ENCODE measurements at regions not wholly inside any gene's neighbourhood (a gene's known extent, or its start where the extent isn't known, plus 50 kb on each side); places are given as distances from the start of the nearest gene placed in this dataset.
A peak's percentile ranks its signal among the peaks of the same experiment; 100 is the strongest.

- Mint-ChIP-seq H3K4me3 (ENCODE audit: unreplicated experiment) (no peak overlapping the region), H3K27ac (ENCODE audit: unreplicated experiment) (no peak overlapping the region), H3K4me1 (ENCODE audit: low read depth, unreplicated experiment) (no peaks in the 10 kb centered on the region), H3K27me3 (ENCODE audit: insufficient read depth, unreplicated experiment) (peaks cover 2% of the 10 kb centered on the region), H3K36me3 (ENCODE audit: insufficient read depth, unreplicated experiment) (no peaks in the 10 kb centered on the region), H3K9me3 (ENCODE audit: unreplicated experiment) (no peaks in the 10 kb centered on the region)
- no peaks in the 10 kb centered on the region for H3K9me3 ChIP-seq
- no peaks in the 10 kb centered on the region for H3K4me1 ChIP-seq
- H3K4me3 ChIP-seq (ENCODE audit: low read depth, low read length) = no peak overlapping the region
- ChIA-PET CTCF (no interaction called here), POLR2A (no interaction called here)
- H3K36me3 ChIP-seq (ENCODE audit: control insufficient read depth, insufficient read depth, low read length) = no peaks in the 10 kb centered on the region
- no TSS peak for BruUV-seq (replicated peaks)
- peak in 1 of 2 experiments; percentile 1 for DNase-seq
- TF ChIP-seq CTCF (IDR thresholded peaks at IDR 0.05; ENCODE audit: insufficient read depth in 1 of 2, low read depth in 1 of 2, low read length in 1 of 2, severe bottlenecking in 1 of 2, unreplicated experiment in 1 of 2) = no peak
- H3K27me3 ChIP-seq (replicated peaks; ENCODE audit: control insufficient read depth, insufficient read depth, low read length) = no peaks in the 10 kb centered on the region
- intact Hi-C loops (cut with micrococcal nuclease; ENCODE audit: unreplicated experiment) = no loop called here
Observed at GRCh38 chr1:30135698-30136097, 587.7 kb downstream of the MATN1 start.

GRCh38 chr1:30134466-30135217, 588.7 kb downstream of the MATN1 start:
- Mint-ChIP-seq H3K4me1 (ENCODE audit: low read depth, unreplicated experiment) (no peaks in the 10 kb centered on the region), H3K27me3 (ENCODE audit: insufficient read depth, unreplicated experiment) (peaks cover 2% of the 10 kb centered on the region), H3K36me3 (ENCODE audit: insufficient read depth, unreplicated experiment) (no peaks in the 10 kb centered on the region), H3K27ac (ENCODE audit: unreplicated experiment) (no peak overlapping the region), H3K4me3 (ENCODE audit: unreplicated experiment) (no peak overlapping the region), H3K9me3 (ENCODE audit: unreplicated experiment) (no peaks in the 10 kb centered on the region)
- Histone ChIP-seq H3K9me3 (no peaks in the 10 kb centered on the region), H3K4me1 (no peaks in the 10 kb centered on the region), H3K4me3 (ENCODE audit: low read depth, low read length) (no peak overlapping the region), H3K36me3 (ENCODE audit: control insufficient read depth, insufficient read depth, low read length) (no peaks in the 10 kb centered on the region), H3K27me3 (replicated peaks; ENCODE audit: control insufficient read depth, insufficient read depth, low read length) (no peaks in the 10 kb centered on the region)
- no TSS peak for BruUV-seq (replicated peaks)
- ChIA-PET POLR2A (no interaction called here), CTCF (no interaction called here)
- intact Hi-C loops (cut with micrococcal nuclease; ENCODE audit: unreplicated experiment) = no loop called here
- DNase-seq = no peak
- TF ChIP-seq CTCF (IDR thresholded peaks at IDR 0.05; ENCODE audit: insufficient read depth in 1 of 2, low read depth in 1 of 2, low read length in 1 of 2, severe bottlenecking in 1 of 2, unreplicated experiment in 1 of 2) = no peak

GRCh38 chr1:30133414-30134055, 589.9 kb downstream of the MATN1 start:
- no peaks in the 10 kb centered on the region for H3K9me3 Mint-ChIP-seq (ENCODE audit: unreplicated experiment)
- Histone ChIP-seq H3K4me1 (no peaks in the 10 kb centered on the region), H3K4me3 (ENCODE audit: low read depth, low read length) (no peak overlapping the region), H3K9me3 (no peaks in the 10 kb centered on the region), H3K27me3 (replicated peaks; ENCODE audit: control insufficient read depth, insufficient read depth, low read length) (no peaks in the 10 kb centered on the region), H3K36me3 (ENCODE audit: control insufficient read depth, insufficient read depth, low read length) (no peaks in the 10 kb centered on the region)
- DNase-seq = no peak
- peaks cover 4% of the 10 kb centered on the region for H3K27me3 Mint-ChIP-seq (ENCODE audit: insufficient read depth, unreplicated experiment)
- H3K27ac Mint-ChIP-seq (ENCODE audit: unreplicated experiment) = no peak overlapping the region
- H3K4me1 Mint-ChIP-seq (ENCODE audit: low read depth, unreplicated experiment) = no peaks in the 10 kb centered on the region
- ChIA-PET CTCF (no interaction called here), POLR2A (no interaction called here)
- intact Hi-C loops (cut with micrococcal nuclease; ENCODE audit: unreplicated experiment) = no loop called here
- TF ChIP-seq CTCF (IDR thresholded peaks at IDR 0.05; ENCODE audit: insufficient read depth in 1 of 2, low read depth in 1 of 2, low read length in 1 of 2, severe bottlenecking in 1 of 2, unreplicated experiment in 1 of 2) = peak in 1 of 2 experiments; percentile 35
- BruUV-seq (replicated peaks) = no TSS peak
- no peak overlapping the region for H3K4me3 Mint-ChIP-seq (ENCODE audit: unreplicated experiment)
- no peaks in the 10 kb centered on the region for H3K36me3 Mint-ChIP-seq (ENCODE audit: insufficient read depth, unreplicated experiment)
